Cardiac muscle cell (in vitro differentiated cells and primary cell): ENCODE measurements at regions not wholly inside any gene's neighbourhood (a gene's known extent, or its start where the extent isn't known, plus 50 kb on each side); places are given as distances from the start of the nearest gene placed in this dataset.

Experiments
- DNase-seq, 2 donors: peaks; one replicate each; pipeline versions ENCODE4 v3.0.0 to v3.0.0-alpha.2; 2010 to 2017; ENCODE audit warnings: low read depth in 1 of 2, low spot score in 1 of 2
- H3K27ac ChIP-seq: fragments of 200-600 bp; sonication (generic); 2 replicates; pipeline ENCODE4 v1.5.1; 2016
- H3K27me3 ChIP-seq: fragments of 200-600 bp; sonication (generic); 2 replicates; pipeline ENCODE4 v1.6.0; 2016; ENCODE audit warnings: control low read depth
- H3K36me3 ChIP-seq: fragments of 200-600 bp; sonication (generic); 2 replicates; pipeline ENCODE4 v1.5.1; 2016; ENCODE audit warnings: control low read depth
- H3K4me1 ChIP-seq: fragments of 200-600 bp; sonication (generic); 2 replicates; pipeline ENCODE4 v1.8.1; 2017; ENCODE audit warnings: low read depth, mild to moderate bottlenecking, mixed run types
- H3K4me3 ChIP-seq: fragments of 200-600 bp; sonication (generic); 2 replicates; pipeline ENCODE4 v1.5.1; 2016; ENCODE audit warnings: mild to moderate bottlenecking
- H3K9me3 ChIP-seq: fragments of 200-600 bp; sonication (generic); 2 replicates; pipeline ENCODE4 v1.5.1; 2017; ENCODE audit warnings: low read depth, mild to moderate bottlenecking, control low read depth
- CTCF ChIP-seq: IDR thresholded peaks from 2 replicates; pipeline ENCODE4 v1.5.1; 2012; ENCODE audit warnings: low read depth, mild to moderate bottlenecking, low read length

GRCh38 chr2:129011466-129012061, 692.9 kb upstream of the HS6ST1 start:
- Histone ChIP-seq H3K4me3 (no peak overlapping the region), H3K36me3 (no peaks in the 10 kb centered on the region), H3K27ac (no peak overlapping the region), H3K4me1 (no peaks in the 10 kb centered on the region), H3K9me3 (no peaks in the 10 kb centered on the region), H3K27me3 (no peaks in the 10 kb centered on the region)
- no peak for DNase-seq
- no peak for TF ChIP-seq CTCF

- no peak for TF ChIP-seq CTCF
- Histone ChIP-seq H3K4me1 (no peaks in the 10 kb centered on the region), H3K9me3 (no peaks in the 10 kb centered on the region), H3K27me3 (no peaks in the 10 kb centered on the region), H3K27ac (no peak overlapping the region), H3K4me3 (no peak overlapping the region), H3K36me3 (no peaks in the 10 kb centered on the region)
- no peak for DNase-seq
Measured at GRCh38 chr2:129014432-129014831, 695.8 kb upstream of the HS6ST1 start.

GRCh38 chr2:129015397-129016285, 697.0 kb upstream of the HS6ST1 start:
- Histone ChIP-seq H3K4me1 (no peaks in the 10 kb centered on the region), H3K27ac (no peak overlapping the region), H3K9me3 (no peaks in the 10 kb centered on the region), H3K4me3 (no peak overlapping the region), H3K36me3 (no peaks in the 10 kb centered on the region), H3K27me3 (no peaks in the 10 kb centered on the region)
- TF ChIP-seq CTCF: no peak
- DNase-seq: no peak

- no peak for TF ChIP-seq CTCF
- Histone ChIP-seq H3K9me3 (no peaks in the 10 kb centered on the region), H3K4me3 (no peak overlapping the region), H3K27ac (no peak overlapping the region), H3K27me3 (no peaks in the 10 kb centered on the region), H3K36me3 (no peaks in the 10 kb centered on the region), H3K4me1 (no peaks in the 10 kb centered on the region)
- DNase-seq: no peak
Measured at GRCh38 chr2:129016972-129017371, 698.3 kb upstream of the HS6ST1 start.

GRCh38 chr2:129024796-129025195, 706.1 kb upstream of the HS6ST1 start:
- no peak for TF ChIP-seq CTCF
- no peaks in the 10 kb centered on the region for H3K4me1 ChIP-seq
- H3K27me3 ChIP-seq: no peaks in the 10 kb centered on the region

More at GRCh38 chr2:129024796-129025195, 706.1 kb upstream of the HS6ST1 start:
- Histone ChIP-seq H3K9me3 (no peaks in the 10 kb centered on the region), H3K4me3 (no peak overlapping the region), H3K36me3 (no peaks in the 10 kb centered on the region), H3K27ac (no peak overlapping the region)
- no peak for DNase-seq
